Ovary (tissue), 7 donors: ENCODE measurements at regions not wholly inside any gene's neighbourhood (a gene's known extent, or its start where the extent isn't known, plus 50 kb on each side); places are given as distances from the start of the nearest gene placed in this dataset.

ENCODE experiments used
- DNase-seq, 5 donors: peaks; one replicate each; pipeline ENCODE4 v3.0.0-alpha.2; 2019 to 2020
- H3K27ac ChIP-seq, 2 donors: fragments of 200-600 bp; one replicate each; pipeline versions ENCODE4 v1.5.1 to v1.8.0; 2019 to 2022
- H3K27me3 ChIP-seq: fragments of 200-600 bp; one replicate; pipeline ENCODE4 v1.8.0; 2022
- H3K36me3 ChIP-seq: fragments of 200-600 bp; sonication (generic); one replicate; pipeline ENCODE4 v1.5.1; 2019
- H3K4me1 ChIP-seq: one replicate; pipeline ENCODE4 v1.8.1; 2013; ENCODE audit warnings: mild to moderate bottlenecking, moderate library complexity; ENCODE audit not compliant: insufficient read depth
- H3K4me3 ChIP-seq: fragments of 200-600 bp; sonication (generic); one replicate; pipeline ENCODE4 v1.5.1; 2017
- H3K9me3 ChIP-seq, 2 donors: fragments of 200-600 bp in 1 of 2; sonication (generic) in 1 of 2; one replicate each; pipeline versions ENCODE4 v1.5.1 to v1.8.1; 2013 to 2019; ENCODE audit warnings: mild to moderate bottlenecking in 1 of 2, moderate library complexity in 1 of 2
- EP300 ChIP-seq: sonication (generic); formaldehyde crosslinking; IDR thresholded peaks from one replicate; pipeline ENCODE4 v1.6.1; 2017; ENCODE audit warnings: antibody characterized with exemption
- POLR2A ChIP-seq: fragments of 450-650 bp; IDR thresholded peaks from one replicate; pipeline ENCODE4 v1.6.1; 2017; ENCODE audit warnings: antibody characterized with exemption, mild to moderate bottlenecking, moderate library complexity
- WGBS, 3 donors: extraction: QIAGEN DNeasy Blood & Tissue Kit in 1 of 3; methylation state at CpG; one replicate each; pipeline versions ENCODE4 v1.1.5 to v1.1.7; 2013 to 2017; 5-methylcytosine and 5-hydroxymethylcytosine counted together
- intact Hi-C, 4 donors: fragments of 100-400 bp; cut with DNase I; formaldehyde crosslinking; loops; one replicate each; pipeline versions ENCODE4 v1.11.0 to v1.15.1; 2022 to 2023
- TF ChIP-seq, protein P1 (sequence below), 3 donors: fragments of 450-650 bp in 2 of 3; fragments of 200-600 bp in 1 of 3; IDR thresholded peaks; one replicate each; pipeline versions ENCODE4 v1.5.1 to v1.8.0; 2016 to 2022; ENCODE audit warnings: antibody characterized with exemption in 3 of 3, mild to moderate bottlenecking in 1 of 3
- donor health status: DM: no; HTN: no; CAD: no; lungs with moderate emphysema.
- donor health status: DM: no; HTN: no; CAD: no.
- donor health status: Bipolar disorder and iron deficiency.
- donor health status: DM: no; HTN: no; CAD: no.
- donor health status: DM: yes; HTN: yes; CAD: no.

DNA sequence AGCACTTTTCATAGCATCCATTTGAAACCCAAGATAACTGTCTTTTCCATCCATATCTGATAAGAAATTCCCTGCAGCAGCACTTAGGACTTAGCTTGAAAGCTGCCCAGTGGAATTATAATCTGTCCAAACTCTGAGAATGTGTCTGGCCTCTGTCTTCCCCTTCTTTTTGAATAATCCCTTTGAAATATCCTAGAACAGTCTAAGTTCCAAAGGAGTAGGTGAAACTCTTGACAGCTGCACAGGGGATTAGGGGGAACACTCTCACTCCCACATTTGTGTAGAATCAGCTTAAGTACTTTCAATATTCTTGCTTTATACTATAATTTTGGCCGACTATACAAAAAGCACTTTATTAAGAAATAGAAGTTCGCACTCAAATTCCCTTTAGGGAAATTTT is 157.7 kb downstream of the PAPSS1 start:
- no peak for DNase-seq
- Histone ChIP-seq H3K27ac (no peak overlapping the region), H3K4me1 (no peaks in the 10 kb centered on the region), H3K4me3 (no peak overlapping the region), H3K9me3 (no peaks in the 10 kb centered on the region), H3K27me3 (peaks cover 3% of the 10 kb centered on the region), H3K36me3 (no peaks in the 10 kb centered on the region)
- TF ChIP-seq POLR2A (no peak), EP300 (no peak)
- TF ChIP-seq, protein P1, sequence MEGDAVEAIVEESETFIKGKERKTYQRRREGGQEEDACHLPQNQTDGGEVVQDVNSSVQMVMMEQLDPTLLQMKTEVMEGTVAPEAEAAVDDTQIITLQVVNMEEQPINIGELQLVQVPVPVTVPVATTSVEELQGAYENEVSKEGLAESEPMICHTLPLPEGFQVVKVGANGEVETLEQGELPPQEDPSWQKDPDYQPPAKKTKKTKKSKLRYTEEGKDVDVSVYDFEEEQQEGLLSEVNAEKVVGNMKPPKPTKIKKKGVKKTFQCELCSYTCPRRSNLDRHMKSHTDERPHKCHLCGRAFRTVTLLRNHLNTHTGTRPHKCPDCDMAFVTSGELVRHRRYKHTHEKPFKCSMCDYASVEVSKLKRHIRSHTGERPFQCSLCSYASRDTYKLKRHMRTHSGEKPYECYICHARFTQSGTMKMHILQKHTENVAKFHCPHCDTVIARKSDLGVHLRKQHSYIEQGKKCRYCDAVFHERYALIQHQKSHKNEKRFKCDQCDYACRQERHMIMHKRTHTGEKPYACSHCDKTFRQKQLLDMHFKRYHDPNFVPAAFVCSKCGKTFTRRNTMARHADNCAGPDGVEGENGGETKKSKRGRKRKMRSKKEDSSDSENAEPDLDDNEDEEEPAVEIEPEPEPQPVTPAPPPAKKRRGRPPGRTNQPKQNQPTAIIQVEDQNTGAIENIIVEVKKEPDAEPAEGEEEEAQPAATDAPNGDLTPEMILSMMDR (IDR thresholded peaks at IDR 0.05): no peak
- 91 to 96% (median 94%) methylated on average over 2 of the region's 2 CpGs for WGBS, 3 donors
- intact Hi-C loops: no loop called here

DNA sequence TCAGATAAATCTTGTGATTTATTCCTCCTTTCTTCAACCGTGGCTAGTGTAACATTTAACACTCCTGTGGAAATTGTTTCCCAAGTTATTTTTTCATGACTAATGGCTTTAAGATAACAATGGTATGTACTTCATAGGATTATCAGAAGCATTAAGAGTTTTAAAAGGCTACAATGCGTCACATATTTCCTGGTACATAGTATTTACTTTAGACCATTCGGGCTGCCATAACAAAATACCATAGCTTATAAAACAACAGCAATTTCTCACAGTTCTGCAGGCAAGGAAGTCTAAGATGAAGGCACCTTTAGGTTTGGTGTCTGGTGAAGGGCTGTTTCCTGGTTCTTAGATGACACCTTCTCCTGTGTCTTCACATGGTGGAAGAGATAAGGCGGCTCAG is 158.6 kb downstream of the PAPSS1 start:
- TF ChIP-seq EP300 (no peak), POLR2A (no peak)
- TF ChIP-seq, protein P1 (IDR thresholded peaks at IDR 0.05): no peak
- no peak for DNase-seq
- WGBS, 3 donors: 39 to 59% (median 43%) methylated on average over 4 of the region's 4 CpGs

DNA sequence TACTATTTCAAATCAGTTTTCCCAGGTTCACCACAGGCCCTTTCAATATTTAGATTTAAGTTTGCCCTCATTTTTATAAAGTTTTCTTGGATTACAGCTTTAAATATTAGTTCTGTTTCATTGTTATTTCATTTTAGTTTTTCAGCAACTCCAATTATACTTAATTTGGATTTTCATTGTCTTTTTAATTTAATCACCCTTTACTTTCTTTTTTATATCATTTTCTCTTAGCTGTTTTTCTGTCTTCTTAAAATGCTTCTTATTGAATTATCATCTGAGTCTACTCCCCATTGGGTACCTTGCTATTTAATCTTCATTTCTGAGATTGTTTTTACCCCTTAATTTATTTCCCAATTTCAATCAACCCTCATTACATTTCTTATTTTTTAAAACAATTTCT is 160.4 kb downstream of the PAPSS1 start:
- Histone ChIP-seq H3K36me3 (no peaks in the 10 kb centered on the region), H3K4me1 (no peaks in the 10 kb centered on the region), H3K27ac (no peak overlapping the region), H3K9me3 (no peaks in the 10 kb centered on the region), H3K27me3 (peaks cover 3% of the 10 kb centered on the region), H3K4me3 (no peak overlapping the region)
- intact Hi-C loops: no loop called here
- DNase-seq: no peak
- TF ChIP-seq POLR2A: no peak
- TF ChIP-seq, protein P1 (IDR thresholded peaks at IDR 0.05): no peak
- TF ChIP-seq EP300: no peak

More for the DNA sequence above, 158.6 kb downstream of the PAPSS1 start:
- Histone ChIP-seq H3K27me3 (peaks cover 3% of the 10 kb centered on the region), H3K36me3 (no peaks in the 10 kb centered on the region), H3K9me3 (no peaks in the 10 kb centered on the region), H3K4me3 (no peak overlapping the region), H3K4me1 (no peaks in the 10 kb centered on the region), H3K27ac (no peak overlapping the region)
- intact Hi-C loops: no loop called here

DNA sequence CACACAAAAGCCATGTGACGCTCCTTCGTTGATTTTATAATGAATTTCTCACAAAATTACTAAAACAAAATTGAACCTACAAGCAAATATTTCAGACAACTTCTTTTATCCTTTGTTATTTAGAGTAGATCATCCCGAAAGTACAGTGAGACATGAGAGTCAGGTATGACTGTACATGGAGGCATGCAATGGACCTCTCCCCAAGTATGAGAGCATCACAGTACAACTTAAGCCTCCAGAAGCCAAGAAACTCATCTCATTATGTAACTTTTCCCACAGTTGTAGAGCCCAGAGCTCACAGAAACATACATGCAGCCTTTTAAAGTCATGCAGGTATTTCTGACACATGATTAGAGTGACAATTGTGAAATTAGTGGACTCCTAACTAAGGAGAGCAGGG is 167.7 kb downstream of the PAPSS1 start:
- 86 to 92% (median 88%) methylated on average over 3 of the region's 3 CpGs for WGBS, 3 donors
- Histone ChIP-seq H3K4me1 (no peaks in the 10 kb centered on the region), H3K27ac (no peak overlapping the region), H3K4me3 (no peak overlapping the region), H3K9me3 (no peaks in the 10 kb centered on the region), H3K36me3 (no peaks in the 10 kb centered on the region), H3K27me3 (no peaks in the 10 kb centered on the region)
- DNase-seq: no peak
- no peak for TF ChIP-seq EP300
- TF ChIP-seq, protein P1 (IDR thresholded peaks at IDR 0.05): no peak
- TF ChIP-seq POLR2A: no peak
- intact Hi-C loops: no loop called here
